NCI-H1105 (cell line): ENCODE measurements at regions not wholly inside any gene's neighbourhood (a gene's known extent, or its start where the extent isn't known, plus 50 kb on each side); places are given as distances from the start of the nearest gene placed in this dataset.

Source experiments
- DNase-seq: peaks from one replicate; lab custom pipeline; 2025; lab: John Stamatoyannopoulos, UW

- DNase-seq = no peak
Measured at GRCh38 chr6:5946701-5947100, 60.0 kb downstream of the NRN1 start.

- no peak for DNase-seq
Measured at GRCh38 chr6:5946181-5946580, 60.5 kb downstream of the NRN1 start.

GRCh38 chr6:5943591-5943990, 63.1 kb downstream of the NRN1 start:
- no peak for DNase-seq

- no peak for DNase-seq
Measured at GRCh38 chr6:5942591-5942990, 64.1 kb downstream of the NRN1 start.

- no peak for DNase-seq
Measured at GRCh38 chr6:5941188-5941587, 65.5 kb downstream of the NRN1 start.

GRCh38 chr6:5938934-5939333, 67.8 kb downstream of the NRN1 start:
- no peak for DNase-seq

GRCh38 chr6:5937936-5938706, 68.6 kb downstream of the NRN1 start:
- DNase-seq = no peak

GRCh38 chr6:5937169-5937909, 69.4 kb downstream of the NRN1 start:
- DNase-seq = peak; percentile 73

GRCh38 chr6:5936631-5937030, 70.1 kb downstream of the NRN1 start:
- no peak for DNase-seq

- no peak for DNase-seq
Measured at GRCh38 chr6:5936140-5936539, 70.6 kb downstream of the NRN1 start.

GRCh38 chr6:5930968-5931367, 75.8 kb downstream of the NRN1 start:
- no peak for DNase-seq

- no peak for DNase-seq
Measured at GRCh38 chr6:5930143-5930770, 76.5 kb downstream of the NRN1 start.

GRCh38 chr6:5923840-5924239, 82.9 kb downstream of the NRN1 start:
- DNase-seq = no peak

GRCh38 chr6:5922230-5922629, 84.5 kb downstream of the NRN1 start:
- DNase-seq = no peak

- no peak for DNase-seq
Measured at GRCh38 chr6:5909721-5910120, 97.0 kb downstream of the NRN1 start.

- DNase-seq = no peak
Measured at GRCh38 chr6:5906842-5907241, 99.9 kb downstream of the NRN1 start.

- DNase-seq = no peak
Measured at GRCh38 chr6:5906340-5906670, 100.4 kb downstream of the NRN1 start.

- DNase-seq = no peak
Measured at GRCh38 chr6:5905431-5906339, 101.0 kb downstream of the NRN1 start.

- DNase-seq = no peak
Measured at GRCh38 chr6:5904532-5904931, 102.2 kb downstream of the NRN1 start.

- no peak for DNase-seq
Measured at GRCh38 chr6:5899216-5900045, 107.3 kb downstream of the NRN1 start.

- DNase-seq = no peak
Measured at GRCh38 chr6:5898563-5898962, 108.2 kb downstream of the NRN1 start.
